K562 (cell line): ENCODE measurements at regions not wholly inside any gene's neighbourhood (a gene's known extent, or its start where the extent isn't known, plus 50 kb on each side); places are given as distances from the start of the nearest gene placed in this dataset.

Experiments used
- BHLHE40 ChIP-seq: IDR thresholded peaks from 2 replicates; pipeline ENCODE4 v1.6.1; 2011; ENCODE audit warnings: low read length, improper control_type of control experiment
- BRD4 ChIP-seq: fragments of 200-600 bp; sonication (generic); IDR thresholded peaks from 2 replicates; pipeline ENCODE4 v1.6.1; 2017; ENCODE audit warnings: inconsistent platforms
- CBFA2T3 ChIP-seq: fragments of 450-650 bp; IDR thresholded peaks from 2 replicates; pipeline ENCODE4 v1.6.1; 2017
- GABPA ChIP-seq: fragments of 200-800 bp; sonication (Bioruptor generic); conservative IDR thresholded peaks from 2 replicates; pipeline ENCODE4 v1.6.1; 2016; ENCODE audit warnings: low read depth, missing genetic modification characterization, missing compliant biosample characterization
- KDM1A ChIP-seq, 2 experiments: fragments of 450-650 bp; IDR thresholded peaks; 2 replicates each; pipeline ENCODE4 v1.6.1; 2016; ENCODE audit warnings: mild to moderate bottlenecking in 2 of 2
- MEIS2 ChIP-seq: fragments of 450-650 bp; IDR thresholded peaks from 2 replicates; pipeline ENCODE4 v1.6.1; 2014; ENCODE audit warnings: mild to moderate bottlenecking; ENCODE audit not compliant: partially characterized antibody
- NFE2 ChIP-seq: IDR thresholded peaks from 2 replicates; pipeline ENCODE4 v1.6.1; 2014; ENCODE audit warnings: antibody characterized with exemption, low read depth
- NR4A1 ChIP-seq, 2 experiments: fragments of 250-450 bp in 1 of 2; fragments of 450-650 bp in 1 of 2; sonication (Bioruptor Pico) in 1 of 2; IDR thresholded peaks; 2 replicates each; pipeline versions ENCODE4 v1.4.0 to v1.6.1; 2016 to 2020; ENCODE audit warnings: mild to moderate bottlenecking in 2 of 2, missing compliant biosample characterization in 1 of 2, missing genetic modification characterization in 1 of 2, moderate library complexity in 1 of 2
- RCOR1 ChIP-seq, 2 experiments: IDR thresholded peaks; 2 replicates each; pipeline ENCODE4 v1.6.1; 2012; ENCODE audit warnings: low read depth in 2 of 2, low read length in 2 of 2, borderline replicate concordance in 1 of 2, improper control_type of control experiment in 1 of 2
- RNF2 ChIP-seq: sonication (generic); IDR thresholded peaks from 2 replicates; pipeline ENCODE4 v1.6.1; 2016
- SMAD1 ChIP-seq: fragments of 150-350 bp; IDR thresholded peaks from 2 replicates; pipeline ENCODE4 v1.6.1; 2014; ENCODE audit warnings: low read length, low read depth; ENCODE audit not compliant: partially characterized antibody
- SMAD3 ChIP-seq: fragments of 450-650 bp; formaldehyde crosslinking; conservative IDR thresholded peaks from 2 replicates; pipeline ENCODE4 v1.4.0; 2020; ENCODE audit warnings: mild to moderate bottlenecking
- SMARCA4 ChIP-seq: fragments of 450-650 bp; IDR thresholded peaks from 2 replicates; pipeline ENCODE4 v1.6.1; 2016
- SMARCC2 ChIP-seq: fragments of 450-650 bp; IDR thresholded peaks from 2 replicates; pipeline ENCODE4 v1.6.1; 2017; ENCODE audit warnings: antibody characterized with exemption, moderate library complexity, mild to moderate bottlenecking, low read depth
- TEAD1 ChIP-seq, 2 experiments: fragments of 450-650 bp in 1 of 2; sonication (generic) in 1 of 2; formaldehyde crosslinking; IDR thresholded peaks; 2 replicates each; pipeline versions ENCODE4 v1.4.0 to v1.8.0; 2020 to 2022; ENCODE audit warnings: mild to moderate bottlenecking in 2 of 2, missing genetic modification reagents in 1 of 2
- ZNF408 ChIP-seq: fragments of 250-450 bp; sonication (Bioruptor Pico); IDR thresholded peaks from 2 replicates; pipeline ENCODE4 v1.4.0; 2020; ENCODE audit warnings: low read depth, mild to moderate bottlenecking, moderate library complexity
- TF ChIP-seq, protein P1 (sequence below): fragments of 250-450 bp; sonication (Bioruptor Pico); IDR thresholded peaks from 2 replicates; pipeline ENCODE4 v1.8.0; 2021; ENCODE audit warnings: borderline replicate concordance, mild to moderate bottlenecking, moderate library complexity; ENCODE audit not compliant: poor library complexity, severe bottlenecking
- TF ChIP-seq, protein P2 (sequence below): IDR thresholded peaks from 2 replicates; pipeline ENCODE4 v1.6.1; 2011; ENCODE audit not compliant: insufficient read length; ENCODE audit errors: extremely low read depth
- TF ChIP-seq, protein P3 (sequence below), 2 experiments: fragments of 450-650 bp; conservative IDR thresholded peaks; 2 replicates each; pipeline ENCODE4 v1.6.1; 2017; ENCODE audit warnings: mild to moderate bottlenecking in 2 of 2, moderate library complexity in 2 of 2

DNA sequence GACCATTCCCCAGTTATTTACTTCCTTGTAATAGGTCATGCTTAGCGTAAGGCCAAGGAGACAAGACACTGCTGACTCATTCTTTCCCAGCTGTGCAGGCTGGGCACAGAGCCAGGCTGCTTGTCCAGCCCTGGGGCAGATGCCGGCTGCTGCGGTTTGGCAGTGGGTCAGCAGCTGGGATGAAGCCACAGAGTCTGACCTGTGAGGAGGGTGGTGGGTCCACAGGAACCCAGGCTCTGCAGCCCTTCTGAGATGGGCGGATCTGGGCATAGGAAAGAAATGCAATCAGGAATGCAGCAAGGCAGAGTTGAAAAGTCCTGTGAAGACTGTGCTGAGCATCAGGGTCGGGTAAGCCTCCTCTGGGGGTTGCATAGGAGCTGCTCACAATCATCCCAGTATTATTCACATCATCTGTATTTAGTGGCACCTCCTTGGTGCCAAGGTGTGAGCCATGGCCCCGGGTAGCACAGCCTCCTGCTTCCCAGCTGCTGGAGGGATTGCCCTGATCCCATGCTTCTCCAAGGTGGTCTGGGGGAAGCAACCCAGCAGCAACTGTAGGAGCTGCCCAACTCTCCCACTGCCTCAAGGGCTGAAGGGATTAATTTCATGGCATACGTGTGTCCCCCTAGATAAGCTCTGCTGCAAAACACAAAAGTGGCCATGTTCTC is 139.0 kb downstream of the DDX1 start (continued):
- peak; percentile 86 for TF ChIP-seq SMARCC2
- TF ChIP-seq NR4A1 (CRISPR knock-in tag; IDR thresholded peaks at IDR 0.05) = 0 out of 2 replicates have a peak, but pooled peaks have one; percentile 61
- no peak for TF ChIP-seq NR4A1 (tag; IDR thresholded peaks at IDR 0.05)
- TF ChIP-seq NFE2 = peak; percentile 94
- TF ChIP-seq GABPA (tag) = peak; percentile 65
- no peak for TF ChIP-seq SMAD3
- peak; percentile 8 to 43; a peak in 1 of 4 replicates for TF ChIP-seq KDM1A (IDR thresholded peaks at IDR 0.05)
- TF ChIP-seq, protein P1, sequence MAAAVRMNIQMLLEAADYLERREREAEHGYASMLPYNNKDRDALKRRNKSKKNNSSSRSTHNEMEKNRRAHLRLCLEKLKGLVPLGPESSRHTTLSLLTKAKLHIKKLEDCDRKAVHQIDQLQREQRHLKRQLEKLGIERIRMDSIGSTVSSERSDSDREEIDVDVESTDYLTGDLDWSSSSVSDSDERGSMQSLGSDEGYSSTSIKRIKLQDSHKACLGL (CRISPR knock-in tag) = no peak
- peak; percentile 50; the same call in 1 of the 2 replicates for TF ChIP-seq RNF2
- peak; percentile 72 for TF ChIP-seq SMAD1
- TF ChIP-seq SMARCA4 = peak; percentile 90
- peak; percentile 79 for TF ChIP-seq BHLHE40
- TF ChIP-seq TEAD1 (CRISPR knock-in tag; IDR thresholded peaks at IDR 0.05) = 0 out of 4 replicates have a peak, but pooled peaks of 1 of the 2 experiments have one; percentile 33
- TF ChIP-seq MEIS2 = peak; percentile 51
- TF ChIP-seq, protein P2, sequence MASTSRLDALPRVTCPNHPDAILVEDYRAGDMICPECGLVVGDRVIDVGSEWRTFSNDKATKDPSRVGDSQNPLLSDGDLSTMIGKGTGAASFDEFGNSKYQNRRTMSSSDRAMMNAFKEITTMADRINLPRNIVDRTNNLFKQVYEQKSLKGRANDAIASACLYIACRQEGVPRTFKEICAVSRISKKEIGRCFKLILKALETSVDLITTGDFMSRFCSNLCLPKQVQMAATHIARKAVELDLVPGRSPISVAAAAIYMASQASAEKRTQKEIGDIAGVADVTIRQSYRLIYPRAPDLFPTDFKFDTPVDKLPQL = no peak
- no peak for TF ChIP-seq ZNF408 (CRISPR knock-in tag)
- TF ChIP-seq CBFA2T3 = peak; percentile 87
- TF ChIP-seq, protein P3, sequence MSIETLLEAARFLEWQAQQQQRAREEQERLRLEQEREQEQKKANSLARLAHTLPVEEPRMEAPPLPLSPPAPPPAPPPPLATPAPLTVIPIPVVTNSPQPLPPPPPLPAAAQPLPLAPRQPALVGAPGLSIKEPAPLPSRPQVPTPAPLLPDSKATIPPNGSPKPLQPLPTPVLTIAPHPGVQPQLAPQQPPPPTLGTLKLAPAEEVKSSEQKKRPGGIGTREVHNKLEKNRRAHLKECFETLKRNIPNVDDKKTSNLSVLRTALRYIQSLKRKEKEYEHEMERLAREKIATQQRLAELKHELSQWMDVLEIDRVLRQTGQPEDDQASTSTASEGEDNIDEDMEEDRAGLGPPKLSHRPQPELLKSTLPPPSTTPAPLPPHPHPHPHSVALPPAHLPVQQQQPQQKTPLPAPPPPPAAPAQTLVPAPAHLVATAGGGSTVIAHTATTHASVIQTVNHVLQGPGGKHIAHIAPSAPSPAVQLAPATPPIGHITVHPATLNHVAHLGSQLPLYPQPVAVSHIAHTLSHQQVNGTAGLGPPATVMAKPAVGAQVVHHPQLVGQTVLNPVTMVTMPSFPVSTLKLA (conservative IDR thresholded peaks at IDR 0.05) = peak in 1 of 2 experiments; percentile 59; a peak in 2 of 4 replicates
- no peak for TF ChIP-seq BRD4
- TF ChIP-seq RCOR1 (IDR thresholded peaks at IDR 0.05; ENCODE audit: borderline replicate concordance in 1 of 2, low read depth in 2 of 2, low read length in 2 of 2) = peak in 1 of 2 experiments; percentile 44; a peak in 1 of 4 replicates
- TF ChIP-seq, all 486 proteins: peak for 86
